ENCODE measurements at regions not wholly inside any gene's neighbourhood (a gene's known extent, or its start where the extent isn't known, plus 50 kb on each side); places are given as distances from the start of the nearest gene placed in this dataset.
A peak's percentile ranks its signal among the peaks of the same experiment; 100 is the strongest.

GRCh38 chr21:35142036-35142815 is 93.1 kb upstream of the RUNX1 start:
- Histone ChIP-seq H3K27me3 (ENCODE audit: control insufficient read depth in 1 of 2, insufficient read depth in 2 of 2, low read length in 2 of 2) (no peaks in the 10 kb centered on the region; a peak in 1 of 5 replicates), H2AFZ (ENCODE audit: low read length) (no peak overlapping the region), H3K4me3 (replicated peaks in 1 of 3; ENCODE audit: insufficient read depth in 1 of 3, low read depth in 2 of 3, low read length in 3 of 3) (no peak overlapping the region), H3K9ac (ENCODE audit: insufficient read depth, low read depth, low read length) (no peak overlapping the region), H4K20me1 (ENCODE audit: insufficient read depth, low read length) (no peaks in the 10 kb centered on the region), H3K79me2 (ENCODE audit: insufficient read depth, low read length) (no peaks in the 10 kb centered on the region), H3K27ac (ENCODE audit: extremely low read length, insufficient read depth, low read length) (no peak overlapping the region), H3K4me1 (ENCODE audit: insufficient read depth, low read length) (peaks cover 2% of the 10 kb centered on the region; the same call in 1 of the 2 replicates), H3K4me2 (ENCODE audit: low read depth, low read length) (no peak overlapping the region), H3K9me3 (ENCODE audit: low read length) (no peaks in the 10 kb centered on the region), H3K36me3 (replicated peaks in 1 of 2; ENCODE audit: control insufficient read depth in 1 of 2, insufficient read depth in 2 of 2, low read length in 2 of 2) (no peaks in the 10 kb centered on the region)
- TF ChIP-seq DMTF1 (CRISPR knock-in tag; IDR thresholded peaks at IDR 0.05) (no peak), ZNF629 (CRISPR knock-in tag; conservative IDR thresholded peaks at IDR 0.05) (peak; percentile 36; the same call in 1 of the 2 replicates)
- ATAC-seq, result no peak
- POLR2A ChIA-PET, result no interaction called here
- intact Hi-C loops (cut with micrococcal nuclease; ENCODE audit: unreplicated experiment), result no loop called here
- in situ Hi-C loops (cut with HindIII; ENCODE audit: extremely low pct_ligation_motif_present, low pct_unique_long_range_greater_than_20kb), result no loop called here
- DNase-seq (ENCODE audit: low spot score), result no peak
- BruUV-seq (replicated peaks), result no TSS peak
- CTCF ChIA-PET (ENCODE audit: low intra/inter-chr PET ratio, low total read pairs), result no interaction called here
- WGBS (ENCODE audit: low lambda C conversion rate), result 31% methylated on average over 1 of the region's 1 CpG
- FAIRE-seq, result no peak

- ChIA-PET POLR2A (no interaction called here), CTCF (ENCODE audit: low intra/inter-chr PET ratio, low total read pairs) (no interaction called here)
- in situ Hi-C loops (cut with HindIII; ENCODE audit: extremely low pct_ligation_motif_present, low pct_unique_long_range_greater_than_20kb), result no loop called here
- H3K79me2 ChIP-seq (ENCODE audit: insufficient read depth, low read length), result no peaks in the 10 kb centered on the region
- H3K9me3 ChIP-seq (ENCODE audit: low read length), result no peaks in the 10 kb centered on the region
- WGBS (ENCODE audit: low lambda C conversion rate), result 28% methylated on average over 4 of the region's 4 CpGs
- H3K4me2 ChIP-seq (ENCODE audit: low read depth, low read length), result no peak overlapping the region
- no peaks in the 10 kb centered on the region; a peak in 1 of 5 replicates for H3K27me3 ChIP-seq (ENCODE audit: control insufficient read depth in 1 of 2, insufficient read depth in 2 of 2, low read length in 2 of 2)
- no peak overlapping the region for H3K9ac ChIP-seq (ENCODE audit: insufficient read depth, low read depth, low read length)
- H3K4me3 ChIP-seq (replicated peaks in 1 of 3; ENCODE audit: insufficient read depth in 1 of 3, low read depth in 2 of 3, low read length in 3 of 3), result no peak overlapping the region
- BruUV-seq (replicated peaks), result no TSS peak
- no peak overlapping the region for H3K27ac ChIP-seq (ENCODE audit: extremely low read length, insufficient read depth, low read length)
- intact Hi-C loops (cut with micrococcal nuclease; ENCODE audit: unreplicated experiment), result no loop called here
- no peaks in the 10 kb centered on the region for H4K20me1 ChIP-seq (ENCODE audit: insufficient read depth, low read length)
- peaks cover 14% of the 10 kb centered on the region for H3K4me1 ChIP-seq (ENCODE audit: insufficient read depth, low read length)
- TF ChIP-seq BRCA1 (CRISPR knock-in tag; IDR thresholded peaks at IDR 0.05) (no peak), ZKSCAN5 (CRISPR knock-in tag; IDR thresholded peaks at IDR 0.05) (no peak), ZNF83 (CRISPR knock-in tag; IDR thresholded peaks at IDR 0.05; ENCODE audit: borderline replicate concordance) (no peak), ZNF362 (CRISPR knock-in tag; IDR thresholded peaks at IDR 0.05; ENCODE audit: borderline replicate concordance) (no peak), BORCS8-MEF2B (CRISPR knock-in tag; IDR thresholded peaks at IDR 0.05) (no peak), ZMYM4 (CRISPR knock-in tag; IDR thresholded peaks at IDR 0.05) (no peak), MAF1 (CRISPR knock-in tag; IDR thresholded peaks at IDR 0.05; ENCODE audit: borderline replicate concordance) (no peak)
- no peak for ATAC-seq
- no peak overlapping the region for H2AFZ ChIP-seq (ENCODE audit: low read length)
- no peak for FAIRE-seq
- H3K36me3 ChIP-seq (replicated peaks in 1 of 2; ENCODE audit: control insufficient read depth in 1 of 2, insufficient read depth in 2 of 2, low read length in 2 of 2), result no peaks in the 10 kb centered on the region
- DNase-seq (ENCODE audit: low spot score), result no peak
Observed at GRCh38 chr21:35139382-35139715, 90.2 kb upstream of the RUNX1 start.

All from HepG2 (cell line).